Urinary bladder (tissue), 3 donors: ENCODE measurements at regions not wholly inside any gene's neighbourhood (a gene's known extent, or its start where the extent isn't known, plus 50 kb on each side); places are given as distances from the start of the nearest gene placed in this dataset.

Source experiments
- DNase-seq: peaks from one replicate; pipeline ENCODE4 v3.0.0-alpha.2; 2015; ENCODE audit errors: extremely low spot score
- H3K27ac ChIP-seq: one replicate; pipeline ENCODE4 v1.5.1; 2013; ENCODE audit warnings: low read depth, mild to moderate bottlenecking, moderate library complexity
- H3K36me3 ChIP-seq: one replicate; pipeline ENCODE4 v1.6.1; 2013; ENCODE audit warnings: mild to moderate bottlenecking, moderate library complexity; ENCODE audit not compliant: insufficient read depth
- H3K4me1 ChIP-seq: one replicate; pipeline ENCODE4 v1.6.1; 2013; ENCODE audit warnings: mild to moderate bottlenecking, moderate library complexity; ENCODE audit not compliant: insufficient read depth
- H3K4me3 ChIP-seq: one replicate; pipeline ENCODE4 v1.5.1; 2013; ENCODE audit warnings: low read depth, low read length
- WGBS: extraction: QIAGEN DNeasy Blood & Tissue Kit; methylation state at CpG from one replicate; pipeline ENCODE4 v1.1.7; 2013; 5-methylcytosine and 5-hydroxymethylcytosine counted together
- donor health status: healthy with polysubstance abuse.
- donor health status: healthy.

- Histone ChIP-seq H3K4me1 (no peaks in the 10 kb centered on the region), H3K27ac (no peak overlapping the region), H3K4me3 (no peak overlapping the region), H3K36me3 (no peaks in the 10 kb centered on the region)
- DNase-seq: no peak
- 70% methylated on average over 4 of the region's 4 CpGs for WGBS
Observed at GRCh38 chr20:10783707-10784553, 110.1 kb upstream of the JAG1 start.

DNA sequence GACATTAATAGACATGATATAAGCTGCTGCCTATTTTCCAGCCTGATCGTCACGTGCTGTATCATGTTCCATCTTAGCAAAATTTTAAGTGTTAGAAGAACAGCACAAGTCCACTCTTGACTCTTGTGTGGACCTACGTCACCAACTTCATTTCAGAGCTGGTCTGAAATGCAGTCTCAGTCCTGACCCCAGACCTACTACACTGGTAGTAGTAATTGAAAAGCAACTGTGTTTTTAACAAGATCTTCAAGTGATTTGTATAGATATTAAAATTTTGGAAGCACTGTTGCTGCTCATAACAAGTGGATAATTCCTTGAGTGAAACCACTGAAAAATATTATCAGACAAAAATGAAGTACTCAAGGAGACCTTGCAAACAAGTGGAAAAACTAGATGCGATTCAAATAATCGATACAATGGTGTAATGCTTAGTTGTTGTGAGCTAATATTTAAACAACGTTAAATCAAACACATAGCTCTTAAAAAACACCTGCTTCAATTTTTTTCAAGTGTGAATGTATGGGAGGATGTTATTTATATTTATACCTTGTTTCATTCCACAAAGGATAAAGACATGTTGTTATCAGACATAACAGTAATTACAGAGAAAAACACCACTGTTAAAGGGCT lies 110.9 kb upstream of the JAG1 start:
- no peak overlapping the region for H3K4me3 ChIP-seq
- no peaks in the 10 kb centered on the region for H3K4me1 ChIP-seq
- no peak overlapping the region for H3K27ac ChIP-seq
- WGBS: 84% methylated on average over 6 of the region's 6 CpGs
- no peaks in the 10 kb centered on the region for H3K36me3 ChIP-seq
- DNase-seq: no peak

- 63% methylated on average over 1 of the region's 1 CpG for WGBS
- Histone ChIP-seq H3K4me3 (no peak overlapping the region), H3K4me1 (no peaks in the 10 kb centered on the region), H3K36me3 (no peaks in the 10 kb centered on the region), H3K27ac (no peak overlapping the region)
- no peak for DNase-seq
Observed at GRCh38 chr20:10786678-10787077, 112.9 kb upstream of the JAG1 start.

GRCh38 chr20:10788055-10788454 lies 114.3 kb upstream of the JAG1 start:
- no peak for DNase-seq
- no peaks in the 10 kb centered on the region for H3K4me1 ChIP-seq
- 90% methylated on average over 2 of the region's 2 CpGs for WGBS
- no peak overlapping the region for H3K27ac ChIP-seq
- no peak overlapping the region for H3K4me3 ChIP-seq
- H3K36me3 ChIP-seq: no peaks in the 10 kb centered on the region

- no peaks in the 10 kb centered on the region for H3K36me3 ChIP-seq
- no peak for DNase-seq
- 92% methylated on average over 4 of the region's 4 CpGs for WGBS
- no peak overlapping the region for H3K4me3 ChIP-seq
- H3K4me1 ChIP-seq: no peaks in the 10 kb centered on the region
- no peak overlapping the region for H3K27ac ChIP-seq
Observed at GRCh38 chr20:10788877-10789276, 115.1 kb upstream of the JAG1 start.

DNA sequence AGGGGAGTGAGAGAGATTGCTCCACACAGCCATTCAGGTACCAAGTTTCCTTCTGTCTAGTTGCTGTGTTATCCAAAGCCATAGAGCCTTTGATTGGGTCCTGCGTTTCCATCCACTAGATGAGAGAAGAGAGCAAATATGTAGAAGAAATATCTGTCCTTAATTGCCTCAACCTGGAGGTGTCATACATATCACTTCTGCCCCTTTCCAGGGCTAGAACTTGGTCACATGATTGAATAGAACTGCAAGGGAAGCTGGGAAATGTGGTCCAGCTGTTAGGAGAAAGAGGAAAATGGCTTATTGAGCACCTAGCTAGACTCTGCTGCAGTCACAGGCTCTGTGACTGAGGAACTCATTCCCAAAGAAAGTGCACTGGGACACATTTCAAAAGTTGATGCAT lies 115.6 kb upstream of the JAG1 start:
- no peaks in the 10 kb centered on the region for H3K36me3 ChIP-seq
- no peak overlapping the region for H3K27ac ChIP-seq
- 99% methylated on average over 1 of the region's 1 CpG for WGBS
- DNase-seq: no peak
- no peaks in the 10 kb centered on the region for H3K4me1 ChIP-seq
- no peak overlapping the region for H3K4me3 ChIP-seq

- Histone ChIP-seq H3K27ac (no peak overlapping the region), H3K4me3 (no peak overlapping the region), H3K4me1 (no peaks in the 10 kb centered on the region), H3K36me3 (no peaks in the 10 kb centered on the region)
- WGBS: 87% methylated on average over 8 of the region's 8 CpGs
- no peak for DNase-seq
Observed at GRCh38 chr20:10790013-10790412, 116.2 kb upstream of the JAG1 start.

- Histone ChIP-seq H3K4me3 (no peak overlapping the region), H3K36me3 (no peaks in the 10 kb centered on the region), H3K4me1 (no peaks in the 10 kb centered on the region), H3K27ac (no peak overlapping the region)
- DNase-seq: no peak
- WGBS: 72% methylated on average over 3 of the region's 3 CpGs
Observed at GRCh38 chr20:10792291-10792690, 118.5 kb upstream of the JAG1 start.

- Histone ChIP-seq H3K27ac (no peak overlapping the region), H3K4me3 (no peak overlapping the region), H3K4me1 (no peaks in the 10 kb centered on the region), H3K36me3 (no peaks in the 10 kb centered on the region)
- 83% methylated on average over 16 of the region's 16 CpGs for WGBS
- no peak for DNase-seq
Observed at GRCh38 chr20:10793766-10794165, 120.0 kb upstream of the JAG1 start.

DNA sequence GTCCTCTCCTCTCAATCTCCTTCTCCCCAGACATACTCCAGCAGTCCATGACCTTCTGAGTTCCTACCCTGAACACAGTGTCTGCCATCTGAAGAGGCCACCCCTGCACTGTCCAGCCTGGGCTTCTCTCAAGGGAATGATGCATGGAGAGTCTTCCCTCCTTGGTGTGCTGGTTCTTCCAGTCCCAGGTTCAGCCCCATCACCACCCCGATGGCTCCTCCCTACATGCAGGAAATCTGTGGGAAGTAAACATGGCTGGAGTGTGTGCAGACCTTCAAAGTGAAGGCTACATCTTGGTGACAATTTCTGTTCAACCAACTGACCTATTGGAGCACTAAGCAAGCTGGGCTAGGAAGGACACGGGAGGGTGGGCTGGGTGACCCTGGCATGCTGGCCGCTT lies 121.0 kb upstream of the JAG1 start:
- Histone ChIP-seq H3K27ac (no peak overlapping the region), H3K4me3 (no peak overlapping the region), H3K4me1 (no peaks in the 10 kb centered on the region), H3K36me3 (no peaks in the 10 kb centered on the region)
- no peak for DNase-seq
- 91% methylated on average over 3 of the region's 3 CpGs for WGBS

DNA sequence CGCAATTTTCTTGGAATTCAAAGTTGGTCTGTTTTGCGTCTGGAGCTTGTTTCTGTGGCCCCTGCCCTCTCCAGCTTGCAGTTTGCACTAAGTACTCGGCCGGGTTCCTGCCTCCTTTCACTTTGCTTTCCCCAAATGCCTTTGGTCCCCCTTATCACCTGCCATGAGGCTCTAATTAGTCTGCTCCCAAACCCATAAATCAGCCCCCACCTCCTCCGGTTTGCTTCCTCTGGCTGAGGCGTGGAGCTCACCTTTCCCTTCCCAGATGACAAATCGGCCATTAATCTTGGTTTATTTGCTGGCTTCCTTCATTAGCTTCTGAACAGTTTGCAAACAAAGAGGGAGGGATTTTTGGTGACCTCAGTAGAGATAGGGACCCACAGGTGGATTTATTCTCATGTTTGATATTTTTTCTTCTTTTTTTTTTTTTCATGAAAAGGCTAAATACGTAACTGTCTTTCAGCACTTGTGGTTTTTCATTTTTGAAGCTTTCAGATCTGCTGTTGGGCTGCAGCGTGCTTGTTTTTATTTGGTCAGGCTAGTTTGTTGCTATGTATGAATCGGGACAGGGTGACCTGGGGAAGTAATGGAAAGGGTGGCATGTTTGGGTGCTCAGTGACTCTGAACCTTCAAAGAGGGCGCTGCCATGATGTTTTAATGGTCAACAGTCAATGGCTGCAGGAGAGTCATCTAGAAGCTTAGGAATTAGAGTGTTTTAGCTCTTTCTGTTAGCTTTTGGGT lies 121.7 kb upstream of the JAG1 start:
- H3K36me3 ChIP-seq: no peaks in the 10 kb centered on the region
- H3K4me1 ChIP-seq: no peaks in the 10 kb centered on the region
- H3K4me3 ChIP-seq: no peak overlapping the region
- WGBS: 76% methylated on average over 11 of the region's 11 CpGs
- no peak for DNase-seq
- no peak overlapping the region for H3K27ac ChIP-seq

GRCh38 chr20:10798811-10799210 lies 125.0 kb upstream of the JAG1 start:
- H3K4me3 ChIP-seq: no peak overlapping the region
- H3K36me3 ChIP-seq: no peaks in the 10 kb centered on the region
- H3K4me1 ChIP-seq: no peaks in the 10 kb centered on the region
- 85% methylated on average over 3 of the region's 3 CpGs for WGBS
- no peak for DNase-seq
- no peak overlapping the region for H3K27ac ChIP-seq

DNA sequence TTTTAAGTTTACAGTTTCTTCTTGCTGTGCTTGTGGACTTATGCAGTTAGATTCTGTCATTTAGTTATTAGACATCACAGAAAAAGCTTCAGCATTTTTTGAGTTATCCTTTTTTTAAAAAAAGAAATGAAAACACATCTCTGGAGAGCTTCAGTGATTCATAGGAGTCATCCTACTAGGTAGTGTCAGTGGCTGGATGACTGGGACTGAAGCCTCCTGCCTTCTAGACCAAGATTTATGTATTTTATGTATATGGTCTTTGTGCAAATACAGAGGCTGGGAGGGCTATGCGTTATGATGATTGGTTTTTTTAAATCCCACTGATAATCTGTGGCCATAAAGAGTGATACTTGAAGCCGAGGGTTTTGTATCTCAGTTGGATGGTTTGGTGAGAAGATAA lies 125.9 kb upstream of the JAG1 start:
- no peak for DNase-seq
- no peaks in the 10 kb centered on the region for H3K36me3 ChIP-seq
- WGBS: 71% methylated on average over 2 of the region's 2 CpGs
- no peaks in the 10 kb centered on the region for H3K4me1 ChIP-seq
- H3K4me3 ChIP-seq: no peak overlapping the region
- no peak overlapping the region for H3K27ac ChIP-seq

- no peak for DNase-seq
- no peaks in the 10 kb centered on the region for H3K36me3 ChIP-seq
- no peak overlapping the region for H3K27ac ChIP-seq
- 71% methylated on average over 6 of the region's 6 CpGs for WGBS
- no peaks in the 10 kb centered on the region for H3K4me1 ChIP-seq
- no peak overlapping the region for H3K4me3 ChIP-seq
Observed at GRCh38 chr20:10800288-10800687, 126.5 kb upstream of the JAG1 start.
